H1 (cell line): ENCODE measurements at regions not wholly inside any gene's neighbourhood (a gene's known extent, or its start where the extent isn't known, plus 50 kb on each side); places are given as distances from the start of the nearest gene placed in this dataset.

Experiments
- CTCF ChIA-PET: fragments of 300-600 bp; sonication (Branson Sonifier 250); formaldehyde crosslinking; loops from one replicate; lab custom pipeline; 2021; ENCODE audit not compliant: partially characterized antibody; lab: Charles Lee
- POLR2A ChIA-PET: fragments of 300-600 bp; sonication (Branson Sonifier 250); formaldehyde crosslinking; loops from one replicate; lab custom pipeline; 2021; ENCODE audit warnings: inconsistent platforms; ENCODE audit not compliant: partially characterized antibody; lab: Charles Lee
- DNase-seq, 2 experiments: peaks; one replicate each; pipeline versions ENCODE4 v3.0.0 to v3.0.0-alpha.2; 2010 to 2022; ENCODE audit warnings: low spot score in 2 of 2, low read depth in 1 of 2, mixed read lengths in 1 of 2
- FAIRE-seq: peaks from 2 replicates; lab custom pipeline; 2011; peaks lifted over from hg19 to GRCh38; lab: Jason Lieb, UNC
- H2AFZ ChIP-seq: 2 replicates; pipeline ENCODE4 v1.8.1; 2012; ENCODE audit warnings: low read length, inconsistent platforms
- H2AK5ac ChIP-seq: 2 replicates; pipeline ENCODE4 v1.6.1; 2013; ENCODE audit warnings: low read depth, low read length
- H2BK120ac ChIP-seq: replicated peaks from 2 replicates; pipeline ENCODE3; 2013; ENCODE audit warnings: low read depth, low read length, inconsistent platforms
- H2BK12ac ChIP-seq: 2 replicates; pipeline ENCODE4 v1.6.1; 2013; ENCODE audit warnings: low read depth, low read length
- H2BK15ac ChIP-seq: 2 replicates; pipeline ENCODE4 v1.6.1; 2013; ENCODE audit warnings: low read length
- H2BK20ac ChIP-seq: 2 replicates; pipeline ENCODE4 v1.6.1; 2013; ENCODE audit warnings: low read length
- H2BK5ac ChIP-seq: 2 replicates; pipeline ENCODE4 v1.6.1; 2013; ENCODE audit warnings: low read depth, low read length
- H3K14ac ChIP-seq: 2 replicates; pipeline ENCODE4 v1.6.1; 2013; ENCODE audit warnings: inconsistent platforms; ENCODE audit not compliant: insufficient read length
- H3K18ac ChIP-seq: 2 replicates; pipeline ENCODE4 v1.6.1; 2013; ENCODE audit warnings: low read length; ENCODE audit errors: extremely low read depth
- H3K23ac ChIP-seq: 2 replicates; pipeline ENCODE4 v1.6.1; 2013; ENCODE audit warnings: inconsistent platforms; ENCODE audit not compliant: insufficient read length
- H3K23me2 ChIP-seq: 2 replicates; pipeline ENCODE4 v1.6.1; 2013; ENCODE audit warnings: low read depth, low read length
- H3K27ac ChIP-seq: 2 replicates; pipeline ENCODE4 v1.6.1; 2011; ENCODE audit warnings: low read depth, low read length, inconsistent platforms
- H3K27me3 ChIP-seq, 4 experiments: replicated peaks in 1 of 4; 1 replicate in 1 of 4; 2 replicates in 3 of 4; pipeline versions ENCODE4 v1.6.1 to v1.8.1; 2011 to 2013; ENCODE audit warnings: low read length in 3 of 4, mild to moderate bottlenecking in 3 of 4, inconsistent platforms in 2 of 4, mixed read lengths in 2 of 4, moderate library complexity in 1 of 4; ENCODE audit not compliant: control insufficient read depth in 3 of 4, insufficient read depth in 3 of 4; ENCODE audit errors: extremely low read depth in 1 of 4
- H3K36me3 ChIP-seq, 4 experiments: 2 replicates each; pipeline versions ENCODE4 v1.6.1 to v1.8.1; 2011 to 2013; ENCODE audit warnings: mild to moderate bottlenecking in 4 of 4, low read length in 3 of 4, moderate library complexity in 2 of 4, control low read depth in 1 of 4, inconsistent platforms in 1 of 4; ENCODE audit not compliant: insufficient read depth in 4 of 4, control insufficient read depth in 2 of 4
- H3K4ac ChIP-seq: replicated peaks from 2 replicates; pipeline ENCODE3; 2013; ENCODE audit warnings: low read length, low read depth, mixed read lengths, inconsistent platforms; ENCODE audit not compliant: insufficient read length
- H3K4me1 ChIP-seq, 4 experiments: replicated peaks in 1 of 4; 1 replicate in 1 of 4; 2 replicates in 3 of 4; pipeline versions ENCODE4 v1.6.1 to v1.8.1; 2011 to 2013; ENCODE audit warnings: low read length in 3 of 4, inconsistent platforms in 2 of 4, mixed read lengths in 1 of 4; ENCODE audit not compliant: insufficient read depth in 4 of 4, control insufficient read depth in 3 of 4
- H3K4me2 ChIP-seq, 2 experiments: 2 replicates each; pipeline versions ENCODE4 v1.6.1 to v1.8.1; 2011 to 2013; ENCODE audit warnings: low read depth in 2 of 2, low read length in 2 of 2, control low read depth in 1 of 2, inconsistent platforms in 1 of 2, mild to moderate bottlenecking in 1 of 2; ENCODE audit not compliant: insufficient read depth in 1 of 2
- H3K4me3 ChIP-seq, 4 experiments: fragments of 200-600, 300-600 bp in 1 of 4; sonication (generic), shearing (Covaris generic), sonication (Bioruptor Twin) in 1 of 4; 2 replicates each; pipeline versions ENCODE4 v1.5.1 to v1.8.1; 2011 to 2016; ENCODE audit warnings: low read length in 4 of 4, low read depth in 3 of 4, control low read depth in 2 of 4, inconsistent platforms in 2 of 4, mild to moderate bottlenecking in 2 of 4, mixed read lengths in 1 of 4, moderate library complexity in 1 of 4; ENCODE audit not compliant: insufficient read depth in 2 of 4; ENCODE audit errors: extremely low read depth in 1 of 4
- H3K56ac ChIP-seq: replicated peaks from 2 replicates; pipeline ENCODE3; 2013; ENCODE audit warnings: low read depth, mild to moderate bottlenecking, mixed read lengths, low read length, inconsistent platforms; ENCODE audit not compliant: insufficient read length
- H3K79me1 ChIP-seq: 2 replicates; pipeline ENCODE4 v1.6.1; 2013; ENCODE audit warnings: low read depth, low read length, control low read depth
- H3K79me2 ChIP-seq, 2 experiments: 2 replicates each; pipeline versions ENCODE4 v1.6.1 to v1.8.1; 2012 to 2013; ENCODE audit warnings: low read length in 2 of 2, mild to moderate bottlenecking in 2 of 2, inconsistent platforms in 1 of 2; ENCODE audit not compliant: insufficient read depth in 2 of 2, control insufficient read depth in 1 of 2
- H3K9ac ChIP-seq, 4 experiments: replicated peaks in 1 of 4; 1 replicate in 1 of 4; 2 replicates in 3 of 4; pipeline versions ENCODE4 v1.6.1 to v1.8.1; 2011 to 2013; ENCODE audit warnings: low read depth in 3 of 4, low read length in 3 of 4, control low read depth in 2 of 4, mild to moderate bottlenecking in 2 of 4, moderate library complexity in 2 of 4, inconsistent platforms in 1 of 4; ENCODE audit errors: extremely low read depth in 1 of 4
- H3K9me3 ChIP-seq, 2 experiments: 2 replicates each; pipeline versions ENCODE4 v1.6.1 to v1.8.1; 2012 to 2013; ENCODE audit warnings: mild to moderate bottlenecking in 2 of 2, moderate library complexity in 2 of 2, control low read depth in 1 of 2, inconsistent platforms in 1 of 2, low read depth in 1 of 2, low read length in 1 of 2, mixed read lengths in 1 of 2; ENCODE audit not compliant: insufficient read depth in 2 of 2
- H4K20me1 ChIP-seq, 2 experiments: replicated peaks in 1 of 2; 2 replicates each; pipeline versions ENCODE3 to v1.8.1; 2011 to 2013; ENCODE audit warnings: inconsistent platforms in 2 of 2, low read length in 2 of 2, mild to moderate bottlenecking in 1 of 2; ENCODE audit not compliant: insufficient read depth in 2 of 2, control insufficient read depth in 1 of 2
- H4K5ac ChIP-seq: 2 replicates; pipeline ENCODE4 v1.6.1; 2013; ENCODE audit warnings: low read length, low read depth, mixed read lengths, inconsistent platforms; ENCODE audit not compliant: insufficient read length
- H4K8ac ChIP-seq: 2 replicates; pipeline ENCODE4 v1.8.0; 2013; ENCODE audit warnings: mild to moderate bottlenecking, moderate library complexity, low read length, inconsistent platforms; ENCODE audit not compliant: insufficient read depth; ENCODE audit errors: extremely low read depth
- H4K91ac ChIP-seq: replicated peaks from 2 replicates; pipeline ENCODE3; 2013; ENCODE audit warnings: low read length, mixed read lengths, inconsistent platforms; ENCODE audit not compliant: insufficient read length
- CBX8 ChIP-seq: fragments of 300-800, 300-1000 bp; sonication (generic); IDR thresholded peaks from 2 replicates; pipeline ENCODE4 v1.7.1; 2016; ENCODE audit warnings: low read depth, low read length, borderline replicate concordance
- CREB1 ChIP-seq: IDR thresholded peaks from 2 replicates; pipeline ENCODE4 v1.6.1; 2012; ENCODE audit warnings: inconsistent platforms
- EGR1 ChIP-seq: IDR thresholded peaks from 2 replicates; pipeline ENCODE4 v1.6.1; 2011; ENCODE audit warnings: low read depth, low read length, borderline replicate concordance
- HDAC2 ChIP-seq, 2 experiments: fragments of 300-600 bp in 1 of 2; sonication (generic) in 1 of 2; IDR thresholded peaks; 2 replicates each; pipeline ENCODE4 v1.6.1; 2011 to 2012; ENCODE audit warnings: low read depth in 2 of 2, low read length in 2 of 2, mild to moderate bottlenecking in 2 of 2, moderate library complexity in 2 of 2, borderline replicate concordance in 1 of 2, inconsistent platforms in 1 of 2
- KDM4A ChIP-seq: IDR thresholded peaks from one replicate; pipeline ENCODE4 v1.7.1; 2012; ENCODE audit warnings: low read depth, mild to moderate bottlenecking, moderate library complexity, low read length, inconsistent platforms; ENCODE audit not compliant: severe bottlenecking
- POU5F1 ChIP-seq: IDR thresholded peaks from 2 replicates; pipeline ENCODE4 v1.6.1; 2011; ENCODE audit warnings: low read depth, mild to moderate bottlenecking, low read length, moderate library complexity
- RXRA ChIP-seq: IDR thresholded peaks from 2 replicates; pipeline ENCODE4 v1.6.1; 2011; ENCODE audit warnings: low read depth, mild to moderate bottlenecking, low read length, moderate library complexity; ENCODE audit not compliant: insufficient read depth
- SIN3A ChIP-seq, 2 experiments: IDR thresholded peaks in 1 of 2; conservative IDR thresholded peaks in 1 of 2; 2 replicates each; pipeline ENCODE4 v1.6.1; 2011 to 2012; ENCODE audit warnings: low read length in 2 of 2, improper control_type of control experiment in 1 of 2, low read depth in 1 of 2, mild to moderate bottlenecking in 1 of 2
- SP1 ChIP-seq: IDR thresholded peaks from 2 replicates; pipeline ENCODE4 v1.6.1; 2011; ENCODE audit warnings: low read depth, low read length
- TCF12 ChIP-seq: IDR thresholded peaks from 2 replicates; pipeline ENCODE4 v1.6.1; 2011; ENCODE audit warnings: low read depth, mild to moderate bottlenecking, low read length
- TEAD4 ChIP-seq: IDR thresholded peaks from 2 replicates; pipeline ENCODE4 v1.6.1; 2012; ENCODE audit warnings: low read depth, low read length, inconsistent platforms, mixed read lengths
- YY1 ChIP-seq: IDR thresholded peaks from 2 replicates; pipeline ENCODE4 v1.6.1; 2011; ENCODE audit warnings: low read depth, mild to moderate bottlenecking, low read length
- WGBS, 2 experiments: shearing (Covaris generic) in 1 of 2; methylation state at CpG; one replicate each; pipeline versions ENCODE4 v1.1.6 to v1.1.7; 2013 to 2015; ENCODE audit warnings: low lambda C conversion rate in 2 of 2, mixed read lengths in 2 of 2, inconsistent platforms in 1 of 2, low coverage in 1 of 2, missing lambda C conversion rate in 1 of 2; ENCODE audit not compliant: insufficient replicate concordance in 2 of 2, insufficient coverage in 1 of 2, insufficient read length in 1 of 2; ENCODE audit errors: extremely low coverage in 1 of 2, missing lambda C conversion rate in 1 of 2; 5-methylcytosine and 5-hydroxymethylcytosine counted together

GRCh38 chr2:53474914-53475313, 292.7 kb upstream of the CHAC2 start:
- H3K18ac ChIP-seq: no peak overlapping the region
- no peaks in the 10 kb centered on the region for H4K20me1 ChIP-seq
- H3K23me2 ChIP-seq: no peaks in the 10 kb centered on the region
- no peak overlapping the region for H4K91ac ChIP-seq
- TF ChIP-seq KDM4A: no peak
- TF ChIP-seq CREB1: no peak
- TF ChIP-seq HDAC2 (IDR thresholded peaks at IDR 0.05; ENCODE audit: borderline replicate concordance in 1 of 2, low read depth in 2 of 2, low read length in 2 of 2): no peak
- TF ChIP-seq TCF12: no peak
- no peak for TF ChIP-seq CBX8
- no peak for TF ChIP-seq TEAD4
- TF ChIP-seq RXRA: no peak
- TF ChIP-seq POU5F1: no peak
- TF ChIP-seq EGR1: no peak
- TF ChIP-seq SIN3A (conservative IDR thresholded peaks at IDR 0.05 in 1 of 2, IDR thresholded peaks at IDR 0.05 in 1 of 2; ENCODE audit: low read depth in 1 of 2, low read length in 2 of 2): no peak
- no peak for TF ChIP-seq YY1
- no peak for TF ChIP-seq SP1
- TF ChIP-seq, all 59 proteins: peak for 0
- no peak overlapping the region for H2BK12ac ChIP-seq
- no peak overlapping the region for H3K14ac ChIP-seq
- no peak overlapping the region for H2BK15ac ChIP-seq
- H3K56ac ChIP-seq: no peak overlapping the region
- no peak overlapping the region for H2BK5ac ChIP-seq
- ChIA-PET POLR2A (no interaction called here), CTCF (interaction anchor here (1.0 to 2.2 kb wide), 3 partner anchors 13 to 247 kb away, joined by 3 to 12 read pairs (median 3); no protein-coding TSS in a partner anchor)
- FAIRE-seq: no peak
- 86% methylated on average over 2 of the region's 2 CpGs; no CpG with 5 or more reads in 1 of the 2 experiments for WGBS, 2 experiments
- no peak overlapping the region for H2AFZ ChIP-seq
- H4K8ac ChIP-seq: no peak overlapping the region
- no peak overlapping the region for H4K5ac ChIP-seq
- no peak overlapping the region for H3K4me3 ChIP-seq
- no peak for DNase-seq
- H3K79me2 ChIP-seq: no peaks in the 10 kb centered on the region
- H3K9ac ChIP-seq: no peak overlapping the region
- H2BK20ac ChIP-seq: no peak overlapping the region
- no peak overlapping the region for H2AK5ac ChIP-seq
- H3K27me3 ChIP-seq: no peaks in the 10 kb centered on the region
- H3K9me3 ChIP-seq: no peaks in the 10 kb centered on the region
- H2BK120ac ChIP-seq: no peak overlapping the region
- H3K79me1 ChIP-seq: no peaks in the 10 kb centered on the region
- no peak overlapping the region for H3K27ac ChIP-seq
- H3K4me1 ChIP-seq: no peaks in the 10 kb centered on the region
- no peak overlapping the region for H3K23ac ChIP-seq
- H3K36me3 ChIP-seq: no peaks in the 10 kb centered on the region
- H3K4ac ChIP-seq: no peak overlapping the region
- no peak overlapping the region for H3K4me2 ChIP-seq
